Breast epithelium (tissue), 4 donors: ENCODE measurements at regions not wholly inside any gene's neighbourhood (a gene's known extent, or its start where the extent isn't known, plus 50 kb on each side); places are given as distances from the start of the nearest gene placed in this dataset.

ENCODE experiments used
- DNase-seq, 2 donors: peaks; one replicate each; pipeline ENCODE4 v3.0.0-alpha.2; 2019; ENCODE audit warnings: low spot score in 2 of 2
- H3K27ac ChIP-seq, 2 donors: fragments of 200-600 bp; sonication (generic) in 1 of 2; one replicate each; pipeline ENCODE4 v1.5.1; 2016 to 2019; ENCODE audit warnings: mild to moderate bottlenecking in 1 of 2
- H3K27me3 ChIP-seq, 2 donors: fragments of 200-600 bp; sonication (generic) in 1 of 2; one replicate each; pipeline versions ENCODE4 v1.5.1 to v1.6.0; 2017 to 2019; ENCODE audit warnings: control low read depth in 1 of 2, mild to moderate bottlenecking in 1 of 2
- H3K36me3 ChIP-seq: fragments of 200-600 bp; one replicate; pipeline ENCODE4 v1.5.1; 2019
- H3K4me1 ChIP-seq, 2 donors: fragments of 200-600 bp; sonication (generic); one replicate each; pipeline ENCODE4 v1.5.1; 2016 to 2019; ENCODE audit warnings: control low read depth in 1 of 2
- H3K4me3 ChIP-seq, 3 donors: fragments of 200-600 bp; sonication (generic); 1 replicate in 2 of 3; 2 replicates in 1 of 3; pipeline ENCODE4 v1.5.1; 2016 to 2019; ENCODE audit warnings: mild to moderate bottlenecking in 3 of 3, moderate library complexity in 2 of 3
- H3K9me3 ChIP-seq, 2 donors: fragments of 200-600 bp; sonication (generic) in 1 of 2; one replicate each; pipeline ENCODE4 v1.5.1; 2016 to 2019; ENCODE audit warnings: control low read depth in 1 of 2
- CTCF ChIP-seq, 3 donors: fragments of 450-650 bp; IDR thresholded peaks; one replicate each; pipeline ENCODE4 v1.5.1; 2016 to 2017; ENCODE audit warnings: antibody characterized with exemption in 3 of 3, mild to moderate bottlenecking in 3 of 3, moderate library complexity in 3 of 3
- POLR2A ChIP-seq: fragments of 450-650 bp; IDR thresholded peaks from one replicate; pipeline ENCODE4 v1.6.1; 2016; ENCODE audit warnings: antibody characterized with exemption, mild to moderate bottlenecking, moderate library complexity
- POLR2AphosphoS5 ChIP-seq, 3 donors: sonication (generic); formaldehyde crosslinking; IDR thresholded peaks; one replicate each; pipeline ENCODE4 v1.6.1; 2017; ENCODE audit warnings: antibody characterized with exemption in 3 of 3
- intact Hi-C: fragments of 100-400 bp; cut with DNase I; formaldehyde crosslinking; loops from one replicate; pipeline ENCODE4 v1.15.1; 2023; ENCODE audit warnings: low total_unique reads

- H3K9me3 ChIP-seq = peaks cover 0 to 5% of the 10 kb centered on the region in 2 donors
- H3K4me1 ChIP-seq = no peaks in the 10 kb centered on the region
- no peaks in the 10 kb centered on the region for H3K27me3 ChIP-seq
- H3K4me3 ChIP-seq = no peak overlapping the region
- intact Hi-C loops = no loop called here
- no peaks in the 10 kb centered on the region for H3K36me3 ChIP-seq
- DNase-seq = no peak
- TF ChIP-seq CTCF (IDR thresholded peaks at IDR 0.05) = no peak
- TF ChIP-seq POLR2AphosphoS5 (IDR thresholded peaks at IDR 0.05) = no peak
- TF ChIP-seq POLR2A = no peak
- no peak overlapping the region for H3K27ac ChIP-seq
These were observed 646.5 kb upstream of the SEL1L start for GRCh38 chr14:82180139-82180538.

- DNase-seq = no peak
- Histone ChIP-seq H3K27ac (no peak overlapping the region), H3K27me3 (no peaks in the 10 kb centered on the region), H3K4me3 (no peak overlapping the region), H3K36me3 (no peaks in the 10 kb centered on the region), H3K9me3 (peaks cover 0 to 5% of the 10 kb centered on the region in 2 donors), H3K4me1 (no peaks in the 10 kb centered on the region)
- TF ChIP-seq CTCF (IDR thresholded peaks at IDR 0.05) = no peak
- intact Hi-C loops = no loop called here
These were observed 649.0 kb upstream of the SEL1L start for GRCh38 chr14:82182646-82183045.

- Histone ChIP-seq H3K36me3 (no peaks in the 10 kb centered on the region), H3K27ac (no peak overlapping the region), H3K4me3 (no peak overlapping the region), H3K4me1 (no peaks in the 10 kb centered on the region), H3K27me3 (no peaks in the 10 kb centered on the region), H3K9me3 (peaks cover 4 to 10% of the 10 kb centered on the region in 2 donors)
- TF ChIP-seq POLR2AphosphoS5 (IDR thresholded peaks at IDR 0.05) (no peak), CTCF (IDR thresholded peaks at IDR 0.05) (no peak), POLR2A (no peak)
- no peak for DNase-seq
- intact Hi-C loops = no loop called here
These were observed 657.1 kb upstream of the SEL1L start for GRCh38 chr14:82190742-82191141.

- H3K4me1 ChIP-seq = no peaks in the 10 kb centered on the region
- no peak for DNase-seq
- H3K27me3 ChIP-seq = no peaks in the 10 kb centered on the region
- no peak overlapping the region for H3K4me3 ChIP-seq
- no peak overlapping the region for H3K27ac ChIP-seq
- no peak for TF ChIP-seq CTCF (IDR thresholded peaks at IDR 0.05)
- TF ChIP-seq POLR2AphosphoS5 (IDR thresholded peaks at IDR 0.05) = no peak
- TF ChIP-seq POLR2A = no peak
- intact Hi-C loops = no loop called here
- H3K36me3 ChIP-seq = no peaks in the 10 kb centered on the region
- peaks cover 4 to 10% of the 10 kb centered on the region in 2 donors for H3K9me3 ChIP-seq
These were observed 658.7 kb upstream of the SEL1L start for GRCh38 chr14:82192387-82192786.

- intact Hi-C loops = no loop called here
- Histone ChIP-seq H3K4me1 (no peaks in the 10 kb centered on the region), H3K9me3 (no peaks in the 10 kb centered on the region), H3K27ac (no peak overlapping the region), H3K27me3 (no peaks in the 10 kb centered on the region), H3K4me3 (no peak overlapping the region), H3K36me3 (no peaks in the 10 kb centered on the region)
- no peak for DNase-seq
- TF ChIP-seq CTCF (IDR thresholded peaks at IDR 0.05) (no peak), POLR2AphosphoS5 (IDR thresholded peaks at IDR 0.05) (no peak), POLR2A (no peak)
These were observed 689.6 kb upstream of the SEL1L start for GRCh38 chr14:82223276-82223675.
